CD4-positive, alpha-beta T cell treated with Interferon gamma for 1 hour (primary cell): ENCODE measurements at regions not wholly inside any gene's neighbourhood (a gene's known extent, or its start where the extent isn't known, plus 50 kb on each side); places are given as distances from the start of the nearest gene placed in this dataset.
"Not testable (repeated sequence)": the region's sequence is repeated elsewhere in the genome, so short reads cannot be mapped to it uniquely, and the experiment has no call there.

Experiments
- DNase-seq: peaks from one replicate; pipeline ENCODE4 v3.0.0-alpha.2; 2020

DNA sequence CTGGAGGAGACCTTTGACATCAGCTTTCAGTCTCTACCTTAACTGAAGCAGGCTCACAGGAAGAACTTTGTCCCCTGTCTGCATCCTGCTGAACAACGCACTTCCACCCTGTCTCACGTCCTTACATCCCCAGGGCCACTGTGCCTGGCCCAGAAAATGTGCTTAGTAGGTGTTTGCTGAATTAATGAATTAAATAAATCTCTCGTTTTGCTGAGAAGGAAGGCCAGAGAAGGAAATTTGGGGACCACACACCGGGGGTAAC is 54.3 kb upstream of the CREB3L1 start:
- DNase-seq, result no peak

GRCh38 chr11:46222490-46223251 is 54.8 kb upstream of the CREB3L1 start:
- no peak for DNase-seq

GRCh38 chr11:46220313-46220712 is 57.1 kb upstream of the CREB3L1 start:
- DNase-seq, result no peak

DNA sequence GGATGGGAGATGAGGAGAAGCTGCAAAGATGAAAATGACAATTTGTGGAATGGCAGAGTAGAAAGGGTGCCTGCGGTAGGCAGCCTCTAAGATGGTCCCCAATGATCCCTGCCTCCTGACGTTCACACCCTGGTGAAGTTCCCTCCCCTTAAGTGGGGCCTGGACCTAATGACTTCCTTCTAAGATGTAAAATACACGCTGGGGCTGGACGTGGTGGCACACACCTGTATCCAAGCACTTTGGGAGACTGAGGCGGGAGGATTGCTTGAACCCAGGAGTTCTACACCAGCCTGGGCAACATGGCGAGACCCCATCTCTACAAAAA is 60.7 kb upstream of the CREB3L1 start:
- no peak for DNase-seq

DNA sequence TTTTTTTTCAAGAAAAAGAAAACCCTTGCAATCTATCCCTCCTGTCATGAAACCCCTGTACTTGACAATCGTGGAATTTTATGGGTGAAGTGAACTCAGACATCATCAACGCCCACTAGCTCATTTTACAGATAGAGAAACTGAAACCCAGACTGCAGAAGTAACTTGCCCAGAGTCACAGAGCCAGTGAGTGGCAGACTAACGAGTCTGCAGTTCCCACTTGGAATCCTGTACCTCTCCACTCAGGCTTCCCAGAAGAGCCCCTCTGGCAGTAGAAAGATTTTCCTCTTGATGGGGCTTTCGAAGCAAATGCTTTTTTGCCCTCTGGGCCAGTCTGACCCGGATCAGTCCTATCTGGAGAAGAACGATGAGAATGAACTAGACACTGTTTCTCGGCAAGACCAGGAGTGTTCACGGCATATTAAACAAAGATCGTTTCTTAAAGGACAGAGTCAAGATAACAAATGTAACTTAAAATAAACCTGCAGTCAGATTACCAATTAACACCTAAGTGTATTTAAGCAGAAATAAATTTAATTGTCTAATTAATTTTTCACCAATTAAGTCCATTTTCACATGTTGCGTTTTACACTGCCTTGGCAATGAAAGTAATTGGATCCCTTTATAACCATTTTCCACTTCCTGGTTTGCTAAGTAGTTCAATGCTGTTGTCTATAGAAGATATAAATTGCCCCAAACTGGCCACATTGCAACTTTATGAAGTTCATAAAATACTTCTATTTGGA is 61.3 kb upstream of the CREB3L1 start:
- no peak for DNase-seq

- DNase-seq, result no peak
These were observed 62.1 kb upstream of the CREB3L1 start for GRCh38 chr11:46215208-46215931.

GRCh38 chr11:46212720-46213119 is 64.7 kb upstream of the CREB3L1 start:
- DNase-seq, result no peak

GRCh38 chr11:46210856-46211255 is 66.6 kb upstream of the CREB3L1 start:
- no peak for DNase-seq

DNA sequence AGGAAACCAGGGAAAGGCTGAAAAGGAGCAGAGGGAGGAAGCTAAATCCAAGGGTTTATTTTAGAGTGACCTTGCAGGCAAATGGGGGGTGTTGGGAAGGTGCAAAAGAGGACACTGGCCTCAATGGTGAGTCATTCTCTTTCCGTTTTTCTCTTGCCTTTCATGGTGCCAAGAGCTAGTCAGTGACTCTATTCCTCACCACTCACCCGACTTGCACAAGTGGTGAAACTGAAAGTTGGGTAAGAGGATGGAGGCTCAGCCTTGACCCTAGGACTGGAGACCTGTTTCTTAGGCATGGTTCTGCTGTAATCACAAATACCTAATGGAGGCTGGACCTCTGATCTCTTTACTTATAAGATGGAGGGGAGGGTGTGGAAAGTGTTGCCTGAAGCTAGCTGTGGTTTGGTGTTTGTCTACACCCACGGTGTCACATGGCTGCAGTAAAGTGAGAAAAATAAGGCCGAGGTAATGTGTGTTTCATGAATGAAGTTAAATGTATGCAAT is 67.3 kb upstream of the CREB3L1 start:
- peak; percentile 19 for DNase-seq

GRCh38 chr11:46209624-46210023 is 67.8 kb upstream of the CREB3L1 start:
- DNase-seq, result not testable (repeated sequence)

GRCh38 chr11:46208803-46209202 is 68.7 kb upstream of the CREB3L1 start:
- no peak for DNase-seq

DNA sequence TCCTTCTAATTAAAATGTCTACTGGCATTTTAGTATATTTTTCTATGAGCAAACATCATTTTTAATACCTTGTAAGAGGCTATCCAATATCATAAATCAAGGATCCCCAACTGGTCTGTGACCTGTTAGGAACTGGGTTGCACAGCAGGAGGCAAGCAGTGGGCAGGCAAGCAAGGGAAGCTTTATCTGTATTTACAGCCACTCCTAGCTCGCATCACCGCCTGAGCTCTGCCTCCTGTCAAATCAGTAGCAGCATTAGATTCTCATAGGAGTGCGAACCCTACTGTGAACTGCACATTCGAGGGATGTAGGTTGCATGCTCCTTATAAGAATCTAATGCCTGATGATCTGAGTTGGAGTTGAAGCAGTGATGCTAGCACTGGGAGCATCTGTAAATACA is 70.2 kb upstream of the CREB3L1 start:
- DNase-seq, result no peak

DNA sequence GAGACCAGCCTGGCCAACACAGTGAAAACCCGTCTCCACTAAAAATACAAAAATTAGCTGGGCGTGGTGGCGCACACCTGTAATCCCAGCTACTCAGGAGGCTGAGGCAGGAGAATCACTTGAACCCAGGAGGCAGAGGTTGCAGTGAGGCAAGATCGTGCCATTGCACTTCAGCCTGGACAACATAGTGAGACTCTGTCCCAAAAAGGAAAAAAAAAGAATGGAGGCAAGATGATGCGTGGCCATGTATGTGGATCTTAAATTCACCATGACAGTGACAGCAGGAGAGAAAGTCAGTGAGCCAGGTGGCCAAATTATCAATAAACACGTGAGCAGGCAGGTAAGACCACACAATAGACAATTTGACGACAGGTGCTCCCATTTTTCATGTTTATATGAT is 73.0 kb upstream of the CREB3L1 start:
- not testable (repeated sequence) for DNase-seq

DNA sequence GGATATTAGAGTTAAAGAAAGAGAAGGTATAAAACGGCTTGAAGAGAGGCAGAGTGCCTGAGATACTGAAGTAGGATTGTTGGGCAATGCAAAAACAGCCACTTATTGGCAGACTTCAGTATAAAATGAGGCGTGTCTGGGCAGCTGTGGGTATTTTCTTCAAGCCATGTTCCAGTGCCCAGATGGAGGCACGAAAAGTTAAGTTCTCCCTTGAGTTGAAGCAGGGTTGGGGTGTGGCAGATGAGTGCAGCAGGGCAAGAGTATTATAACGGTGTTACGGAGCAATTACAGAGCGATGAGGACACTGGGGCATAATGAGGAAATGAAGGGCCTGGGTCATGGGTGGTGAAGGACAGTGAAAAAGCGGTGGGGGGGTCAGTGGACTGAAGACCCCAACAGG is 73.7 kb upstream of the CREB3L1 start:
- no peak for DNase-seq

- no peak for DNase-seq
These were observed 74.6 kb upstream of the CREB3L1 start for GRCh38 chr11:46202696-46203391.

- DNase-seq, result no peak
These were observed 75.3 kb upstream of the CREB3L1 start for GRCh38 chr11:46202149-46202548.

- no peak for DNase-seq
These were observed 76.8 kb upstream of the CREB3L1 start for GRCh38 chr11:46200537-46201281.

DNA sequence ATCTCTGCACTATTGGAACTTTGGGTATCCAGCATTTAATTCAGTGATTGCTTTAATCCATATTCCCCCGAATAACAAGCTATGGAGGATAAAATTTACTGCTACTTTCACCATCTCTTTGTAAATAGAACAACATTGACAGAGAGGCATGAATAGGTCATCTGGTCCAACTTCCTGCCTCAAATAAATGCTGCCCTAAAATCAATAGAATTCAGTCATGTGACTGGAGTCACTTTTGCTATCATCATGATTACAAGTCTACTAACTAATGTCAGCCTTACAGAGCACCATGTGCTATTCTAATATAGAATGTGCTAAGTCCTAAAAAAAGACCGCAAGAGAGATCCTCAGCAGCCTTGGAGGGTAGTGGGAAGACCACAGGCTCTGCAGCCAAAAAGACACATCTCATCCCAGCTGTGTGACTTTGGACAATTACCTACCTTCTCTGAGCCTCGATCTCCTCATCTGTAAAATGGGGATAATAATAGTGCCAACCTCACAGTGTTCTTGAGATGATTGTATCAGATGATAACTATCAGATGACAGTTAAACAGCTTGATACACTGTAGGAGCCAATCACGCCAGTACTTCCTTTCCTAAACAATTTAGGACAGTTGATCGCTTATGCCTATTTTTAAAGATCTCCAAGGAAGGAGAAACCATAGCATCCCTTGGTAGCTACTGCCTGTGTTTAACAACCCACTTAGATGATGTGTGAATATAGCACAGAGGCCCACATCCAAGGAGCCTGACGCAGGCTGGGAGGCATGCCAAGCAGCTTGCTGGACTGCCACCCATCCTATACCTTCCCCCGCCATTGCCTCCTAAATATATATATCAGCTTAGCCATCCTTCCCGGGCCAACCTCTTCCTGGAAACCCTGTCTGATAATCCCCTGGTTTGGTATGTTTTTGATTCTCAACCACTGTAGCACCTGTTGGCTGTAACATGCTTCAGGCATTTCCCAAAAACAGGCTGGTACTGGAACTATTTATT is 77.3 kb upstream of the PHF21A start:
- DNase-seq, result no peak

GRCh38 chr11:46197421-46197820 is 76.2 kb upstream of the PHF21A start:
- no peak for DNase-seq

- no peak for DNase-seq
These were observed 66.8 kb upstream of the PHF21A start for GRCh38 chr11:46188017-46188416.

DNA sequence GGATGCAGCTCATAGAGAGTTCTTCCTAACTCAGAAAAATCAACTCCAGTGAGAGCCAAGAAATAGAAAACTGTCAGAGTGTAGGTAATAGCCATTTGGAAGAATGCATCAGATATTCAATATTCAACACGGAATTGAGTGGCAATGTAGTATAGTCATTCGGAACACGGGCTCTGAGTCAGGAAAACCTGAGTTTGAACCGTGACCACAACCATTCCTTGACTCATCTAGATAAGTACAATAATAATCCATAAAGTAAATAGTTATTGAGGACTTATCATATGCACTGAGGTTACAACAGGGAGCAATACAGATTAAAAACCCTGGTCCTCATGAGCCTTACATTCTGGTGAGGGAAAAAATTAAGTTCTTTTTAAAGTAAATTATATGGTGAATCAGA is 62.6 kb upstream of the PHF21A start:
- no peak for DNase-seq
